HepG2 (cell line): ENCODE measurements at regions not wholly inside any gene's neighbourhood (a gene's known extent, or its start where the extent isn't known, plus 50 kb on each side); places are given as distances from the start of the nearest gene placed in this dataset.
"Not testable (repeated sequence)": the region's sequence is repeated elsewhere in the genome, so short reads cannot be mapped to it uniquely, and the experiment has no call there.

Experiments
- ATAC-seq: fragments of 200-7000 bp; cut with Tn5 transposase; 3 replicates; pipeline ENCODE4 v1.9.1; 2020; ENCODE audit warnings: mild to moderate bottlenecking, moderate library complexity
- BruUV-seq: library from RNA; stranded (reverse); fragments of 400-500 nt; replicated peaks from 2 replicates; lab custom pipeline; 2021; lab: Mats Ljungman, UMichigan
- CTCF ChIA-PET: fragments of 300-600 bp; formaldehyde crosslinking; extraction: SDS; loops from one replicate; lab custom pipeline; 2021; ENCODE audit warnings: low total read pairs, inconsistent platforms, low intra/inter-chr PET ratio; lab: Yijun Ruan, JAX
- POLR2A ChIA-PET: fragments of 350-600 bp; sonication (Branson Sonifier 250); formaldehyde crosslinking; loops from one replicate; lab custom pipeline; 2020; ENCODE audit warnings: antibody characterized with exemption, inconsistent platforms; lab: Yijun Ruan, JAX
- DNase-seq: peaks from one replicate; pipeline ENCODE4 v3.0.0-alpha.2; 2015; ENCODE audit warnings: low spot score
- FAIRE-seq: peaks from 3 replicates; lab custom pipeline; 2011; peaks lifted over from hg19 to GRCh38; lab: Jason Lieb, UNC
- H2AFZ ChIP-seq: one replicate; pipeline ENCODE4 v1.6.1; 2011; ENCODE audit warnings: low read length, inconsistent platforms
- H3K27ac ChIP-seq: fragments of 300-600 bp; 3 replicates; pipeline ENCODE4 v1.8.0; 2011; ENCODE audit warnings: mixed run types, mild to moderate bottlenecking, mixed read lengths, low read length, inconsistent platforms; ENCODE audit not compliant: insufficient read depth; ENCODE audit errors: extremely low read length
- H3K27me3 ChIP-seq, 2 experiments: fragments of 200-600 bp in 1 of 2; 2 replicates in 1 of 2; 3 replicates in 1 of 2; pipeline versions ENCODE4 v1.6.0 to v1.8.0; 2011; ENCODE audit warnings: low read length in 2 of 2, mild to moderate bottlenecking in 2 of 2, moderate library complexity in 2 of 2, inconsistent platforms in 1 of 2; ENCODE audit not compliant: insufficient read depth in 2 of 2, control insufficient read depth in 1 of 2
- H3K36me3 ChIP-seq, 2 experiments: fragments of 200-600 bp in 1 of 2; replicated peaks in 1 of 2; 2 replicates in 1 of 2; 3 replicates in 1 of 2; pipeline versions ENCODE4 v1.5.1 to v1.8.0; 2011; ENCODE audit warnings: low read length in 2 of 2, inconsistent platforms in 1 of 2; ENCODE audit not compliant: insufficient read depth in 2 of 2, control insufficient read depth in 1 of 2
- H3K4me1 ChIP-seq: 2 replicates; pipeline ENCODE4 v1.5.1; 2012; ENCODE audit warnings: low read length, inconsistent platforms; ENCODE audit not compliant: insufficient read depth
- H3K4me2 ChIP-seq: 2 replicates; pipeline ENCODE4 v1.6.0; 2011; ENCODE audit warnings: low read depth, low read length, inconsistent platforms
- H3K4me3 ChIP-seq, 3 experiments: fragments of 200-600 bp in 1 of 3; sonication (generic), shearing (Covaris generic) in 1 of 3; replicated peaks in 1 of 3; 2 replicates each; pipeline ENCODE4 v1.5.1; 2011 to 2016; ENCODE audit warnings: low read length in 3 of 3, inconsistent platforms in 2 of 3, low read depth in 2 of 3, mild to moderate bottlenecking in 2 of 3, control low read depth in 1 of 3, mixed read lengths in 1 of 3; ENCODE audit not compliant: insufficient read depth in 1 of 3
- H3K79me2 ChIP-seq: one replicate; pipeline ENCODE4 v1.6.1; 2011; ENCODE audit warnings: low read length, inconsistent platforms; ENCODE audit not compliant: insufficient read depth
- H3K9ac ChIP-seq: 2 replicates; pipeline ENCODE4 v1.6.0; 2011; ENCODE audit warnings: mild to moderate bottlenecking, low read depth, low read length, inconsistent platforms; ENCODE audit not compliant: insufficient read depth
- H3K9me3 ChIP-seq: 2 replicates; pipeline ENCODE4 v1.5.1; 2012; ENCODE audit warnings: mild to moderate bottlenecking, low read length
- H4K20me1 ChIP-seq: 2 replicates; pipeline ENCODE4 v1.6.0; 2011; ENCODE audit warnings: inconsistent platforms, mild to moderate bottlenecking, low read length, moderate library complexity; ENCODE audit not compliant: insufficient read depth
- ARID2 ChIP-seq: sonication (generic); formaldehyde crosslinking; IDR thresholded peaks from 2 replicates; pipeline ENCODE4 v1.8.1; 2022; ENCODE audit warnings: mild to moderate bottlenecking, missing genetic modification reagents, borderline replicate concordance
- ATF7 ChIP-seq, 2 experiments: fragments of 450-650 bp in 1 of 2; sonication (generic) in 1 of 2; formaldehyde crosslinking in 1 of 2; IDR thresholded peaks; 2 replicates each; pipeline versions ENCODE4 v1.4.0 to v1.6.1; 2016 to 2020; ENCODE audit warnings: antibody characterized with exemption in 1 of 2, mild to moderate bottlenecking in 1 of 2, missing genetic modification reagents in 1 of 2
- BRD4 ChIP-seq: sonication (generic); formaldehyde crosslinking; IDR thresholded peaks from 2 replicates; pipeline ENCODE4 v1.4.0; 2020; ENCODE audit warnings: missing genetic modification reagents
- HDAC1 ChIP-seq: sonication (generic); formaldehyde crosslinking; IDR thresholded peaks from 2 replicates; pipeline ENCODE4 v1.5.1; 2020; ENCODE audit warnings: mild to moderate bottlenecking, missing genetic modification reagents
- HOXA5 ChIP-seq: sonication (generic); formaldehyde crosslinking; IDR thresholded peaks from 2 replicates; pipeline ENCODE4 v1.4.0; 2020; ENCODE audit warnings: missing genetic modification reagents
- KLF13 ChIP-seq: sonication (generic); formaldehyde crosslinking; IDR thresholded peaks from 2 replicates; pipeline ENCODE4 v1.4.0; 2020; ENCODE audit warnings: mild to moderate bottlenecking, missing genetic modification reagents
- MAFK ChIP-seq, 2 experiments: IDR thresholded peaks in 1 of 2; conservative IDR thresholded peaks in 1 of 2; 2 replicates each; pipeline ENCODE4 v1.6.1; 2011; ENCODE audit warnings: improper control_type of control experiment in 2 of 2, low read length in 2 of 2
- NRL ChIP-seq: sonication (generic); formaldehyde crosslinking; IDR thresholded peaks from 2 replicates; pipeline ENCODE4 v1.5.0; 2020; ENCODE audit warnings: missing genetic modification reagents, mild to moderate bottlenecking, moderate library complexity, borderline replicate concordance
- REXO4 ChIP-seq: sonication (generic); formaldehyde crosslinking; IDR thresholded peaks from 2 replicates; pipeline ENCODE4 v1.8.0; 2022; ENCODE audit warnings: missing genetic modification reagents, mild to moderate bottlenecking, borderline replicate concordance
- SAP130 ChIP-seq: IDR thresholded peaks from 2 replicates; pipeline ENCODE4 v1.6.1; 2016; ENCODE audit warnings: low read depth
- SNRNP70 ChIP-seq: fragments of 200-400 bp; formaldehyde crosslinking; IDR thresholded peaks from 2 replicates; pipeline ENCODE4 v1.6.1; 2017; ENCODE audit warnings: mild to moderate bottlenecking, low read depth, low read length, moderate library complexity
- ZNF431 ChIP-seq: sonication (generic); formaldehyde crosslinking; IDR thresholded peaks from 2 replicates; pipeline ENCODE4 v1.9.0; 2022; ENCODE audit warnings: missing genetic modification reagents, low read depth, mild to moderate bottlenecking, borderline replicate concordance
- ZNF484 ChIP-seq: sonication (generic); formaldehyde crosslinking; IDR thresholded peaks from 2 replicates; pipeline ENCODE4 v1.5.1; 2020; ENCODE audit warnings: mild to moderate bottlenecking, low read depth, missing genetic modification reagents, borderline replicate concordance
- ZNF724P ChIP-seq: sonication (generic); formaldehyde crosslinking; IDR thresholded peaks from 2 replicates; pipeline ENCODE4 v1.8.0; 2022; ENCODE audit warnings: missing genetic modification reagents, borderline replicate concordance
- ZNF891 ChIP-seq: sonication (generic); formaldehyde crosslinking; IDR thresholded peaks from 2 replicates; pipeline ENCODE4 v1.5.0; 2020; ENCODE audit warnings: mild to moderate bottlenecking, missing genetic modification reagents
- ZSCAN20 ChIP-seq: sonication (generic); formaldehyde crosslinking; IDR thresholded peaks from 2 replicates; pipeline ENCODE4 v1.4.0; 2020; ENCODE audit warnings: missing genetic modification reagents, mild to moderate bottlenecking, borderline replicate concordance
- WGBS: methylation state at CpG from one replicate; pipeline ENCODE4 v1.1.6; 2017; ENCODE audit warnings: low lambda C conversion rate; 5-methylcytosine and 5-hydroxymethylcytosine counted together
- in situ Hi-C: cut with HindIII; loops from 2 replicates; pipeline ENCODE4 v1.10.0; 2017; ENCODE audit warnings: low pct_unique_long_range_greater_than_20kb; ENCODE audit not compliant: extremely low pct_ligation_motif_present
- intact Hi-C: fragments of 100-400 bp; cut with micrococcal nuclease; formaldehyde crosslinking; loops from one replicate; pipeline ENCODE4 v1.10.0; 2022; ENCODE audit not compliant: unreplicated experiment
- TF ChIP-seq, protein P1 (sequence below): sonication (generic); formaldehyde crosslinking; IDR thresholded peaks from 2 replicates; pipeline ENCODE4 v1.4.0; 2020; ENCODE audit warnings: mild to moderate bottlenecking, low read depth, missing genetic modification reagents

DNA sequence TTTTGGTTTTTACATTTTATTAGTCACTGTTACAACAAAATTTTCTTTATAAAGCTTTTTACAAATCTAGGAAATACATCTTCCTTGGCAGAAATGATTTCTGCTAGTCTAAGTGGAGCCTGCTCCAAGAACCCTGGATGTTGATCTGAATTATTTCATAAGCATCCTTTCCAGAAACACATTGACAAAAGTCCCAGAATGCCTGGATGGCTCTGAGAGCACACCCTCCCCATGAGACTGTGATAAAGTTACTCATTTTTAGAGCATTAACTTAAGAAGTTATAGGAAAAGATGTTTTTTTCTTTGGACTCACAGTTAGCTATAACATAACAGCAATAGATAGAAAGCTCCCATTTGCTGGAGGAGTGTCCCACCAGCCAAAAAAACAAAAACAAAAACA, 559.6 kb upstream of the SPRY2 start:
- TF ChIP-seq REXO4 (CRISPR knock-in tag), result no peak
- no peak for TF ChIP-seq ZNF431 (CRISPR knock-in tag)
- no peak for TF ChIP-seq ZSCAN20 (CRISPR knock-in tag)
- TF ChIP-seq HOXA5 (CRISPR knock-in tag), result no peak
- TF ChIP-seq NRL, result no peak
- TF ChIP-seq HDAC1 (CRISPR knock-in tag), result no peak
- no peak for TF ChIP-seq KLF13 (CRISPR knock-in tag)
- TF ChIP-seq SNRNP70, result no peak
- TF ChIP-seq ZNF484 (CRISPR knock-in tag), result no peak
- no peak for TF ChIP-seq SAP130 (CRISPR knock-in tag)
- TF ChIP-seq, protein P1, sequence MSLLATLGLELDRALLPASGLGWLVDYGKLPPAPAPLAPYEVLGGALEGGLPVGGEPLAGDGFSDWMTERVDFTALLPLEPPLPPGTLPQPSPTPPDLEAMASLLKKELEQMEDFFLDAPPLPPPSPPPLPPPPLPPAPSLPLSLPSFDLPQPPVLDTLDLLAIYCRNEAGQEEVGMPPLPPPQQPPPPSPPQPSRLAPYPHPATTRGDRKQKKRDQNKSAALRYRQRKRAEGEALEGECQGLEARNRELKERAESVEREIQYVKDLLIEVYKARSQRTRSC (CRISPR knock-in tag), result no peak
- no peak for TF ChIP-seq ZNF891 (CRISPR knock-in tag)
- no peak for TF ChIP-seq MAFK (conservative IDR thresholded peaks at IDR 0.05 in 1 of 2, IDR thresholded peaks at IDR 0.05 in 1 of 2; ENCODE audit: low read length in 2 of 2)
- TF ChIP-seq ARID2 (CRISPR knock-in tag), result no peak
- no peak for TF ChIP-seq BRD4 (CRISPR knock-in tag)
- TF ChIP-seq ATF7 (IDR thresholded peaks at IDR 0.05), result no peak
- TF ChIP-seq ATF7 (CRISPR knock-in tag; IDR thresholded peaks at IDR 0.05), result no peak
- TF ChIP-seq ZNF724P (CRISPR knock-in tag), result no peak
- H3K27ac ChIP-seq, result no peak overlapping the region
- H3K9me3 ChIP-seq, result no peaks in the 10 kb centered on the region
- H4K20me1 ChIP-seq, result no peaks in the 10 kb centered on the region
- H3K36me3 ChIP-seq, result no peaks in the 10 kb centered on the region
- no peak overlapping the region for H3K4me2 ChIP-seq
- intact Hi-C loops, result no loop called here
- ChIA-PET POLR2A (no interaction called here), CTCF (no interaction called here)
- H3K9ac ChIP-seq, result no peak overlapping the region
- no TSS peak for BruUV-seq
- H3K27me3 ChIP-seq, result no peaks in the 10 kb centered on the region
- ATAC-seq, result no peak
- H3K4me1 ChIP-seq, result no peaks in the 10 kb centered on the region
- no peak overlapping the region for H3K4me3 ChIP-seq
- in situ Hi-C loops, result no loop called here
- H3K79me2 ChIP-seq, result no peaks in the 10 kb centered on the region
- H2AFZ ChIP-seq, result no peak overlapping the region
- DNase-seq, result no peak
- FAIRE-seq, result no peak

DNA sequence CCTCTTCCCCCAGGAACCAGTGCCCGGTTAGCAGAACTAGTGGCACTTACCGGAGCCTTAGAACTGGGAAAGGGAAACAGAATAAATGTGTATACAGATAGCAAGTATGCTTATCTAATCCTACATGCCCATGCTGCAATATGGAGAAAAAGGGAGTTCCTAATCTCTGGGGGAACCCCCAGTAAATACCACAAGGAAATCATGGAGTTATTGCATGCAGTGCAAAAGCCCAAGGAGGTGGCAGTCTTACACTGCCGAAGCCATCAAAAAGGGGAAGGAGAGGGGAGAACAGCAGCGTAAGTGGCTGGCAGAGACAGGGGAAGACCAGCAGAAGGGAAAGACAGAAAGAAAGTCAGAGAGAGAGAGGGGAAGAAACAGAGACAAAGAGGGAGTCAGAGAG, 556.7 kb upstream of the SPRY2 start:
- intact Hi-C loops, FAIRE-seq: not testable (repeated sequence)

More for the DNA sequence above, 556.7 kb upstream of the SPRY2 start:
- in situ Hi-C loops, H3K9ac ChIP-seq, H3K4me2 ChIP-seq, H3K27ac ChIP-seq, H2AFZ ChIP-seq, H3K36me3 ChIP-seq, H3K4me3 ChIP-seq, H3K4me1 ChIP-seq, BruUV-seq, H3K27me3 ChIP-seq, ATAC-seq, H4K20me1 ChIP-seq, H3K9me3 ChIP-seq, POLR2A ChIA-PET, DNase-seq, H3K79me2 ChIP-seq, CTCF ChIA-PET: not testable (repeated sequence)
- 35% methylated on average over 4 of the region's 4 CpGs for WGBS
